ENCODE measurements at regions not wholly inside any gene's neighbourhood (a gene's known extent, or its start where the extent isn't known, plus 50 kb on each side); places are given as distances from the start of the nearest gene placed in this dataset.

GRCh38 chr7:153638821-153639435 is 413.3 kb upstream of the DPP6 start:
- TF ChIP-seq CTCF (IDR thresholded peaks at IDR 0.05 in 4 of 5, conservative IDR thresholded peaks at IDR 0.05 in 1 of 5) (no peak), POLR2A (IDR thresholded peaks at IDR 0.05) (no peak)

Measured in gastrocnemius medialis (tissue), 4 donors.